KMS-11 (cell line): ENCODE measurements at regions not wholly inside any gene's neighbourhood (a gene's known extent, or its start where the extent isn't known, plus 50 kb on each side); places are given as distances from the start of the nearest gene placed in this dataset.
"Not testable (repeated sequence)": the region's sequence is repeated elsewhere in the genome, so short reads cannot be mapped to it uniquely, and the experiment has no call there.

ENCODE experiments used
- H2AFZ ChIP-seq: fragments of 200-600 bp; sonication (generic); 2 replicates; pipeline ENCODE4 v1.6.1; 2016; ENCODE audit warnings: antibody characterized with exemption, mixed run types, low read depth
- H3K27ac ChIP-seq: fragments of 200-600 bp; sonication (generic); 2 replicates; pipeline ENCODE4 v1.6.1; 2016; ENCODE audit warnings: mild to moderate bottlenecking, mixed run types
- H3K27me3 ChIP-seq: fragments of 200-600 bp; sonication (generic); 2 replicates; pipeline ENCODE4 v1.6.1; 2017; ENCODE audit warnings: mild to moderate bottlenecking, low read depth, mixed run types, moderate library complexity; ENCODE audit not compliant: insufficient read depth
- H3K36me3 ChIP-seq: fragments of 200-600 bp; sonication (generic); 2 replicates; pipeline ENCODE4 v1.6.1; 2017; ENCODE audit warnings: mild to moderate bottlenecking, mixed run types; ENCODE audit not compliant: insufficient read depth
- H3K4me1 ChIP-seq: fragments of 200-600 bp; sonication (generic); 2 replicates; pipeline ENCODE4 v1.6.1; 2016; ENCODE audit warnings: mild to moderate bottlenecking, low read depth, mixed run types; ENCODE audit not compliant: poor library complexity, severe bottlenecking
- H3K4me2 ChIP-seq: fragments of 200-600 bp; sonication (generic); 2 replicates; pipeline ENCODE4 v1.7.0; 2016; ENCODE audit warnings: mild to moderate bottlenecking, mixed run types
- H3K4me3 ChIP-seq: fragments of 200-600 bp; sonication (generic); IDR thresholded peaks from 2 replicates; pipeline ENCODE4 v1.6.1; 2017; ENCODE audit warnings: low read depth, low read length, mixed read lengths; ENCODE audit not compliant: insufficient read depth
- H3K79me2 ChIP-seq: fragments of 200-600 bp; sonication (generic); 2 replicates; pipeline ENCODE4 v1.6.1; 2016; ENCODE audit warnings: low read depth, mixed run types; ENCODE audit not compliant: insufficient read depth
- H3K9ac ChIP-seq: fragments of 200-600 bp; sonication (generic); 2 replicates; pipeline ENCODE4 v1.6.1; 2016; ENCODE audit warnings: mild to moderate bottlenecking, mixed run types
- H4K20me1 ChIP-seq: fragments of 200-600 bp; sonication (generic); 2 replicates; pipeline ENCODE4 v1.6.1; 2016; ENCODE audit warnings: mild to moderate bottlenecking, mixed run types; ENCODE audit not compliant: insufficient read depth
- CTCF ChIP-seq: fragments of 200-600 bp; sonication (generic); conservative IDR thresholded peaks from 2 replicates; pipeline ENCODE4 v1.6.1; 2017; ENCODE audit warnings: low read depth, mild to moderate bottlenecking, antibody characterized with exemption, low read length, moderate library complexity, mixed read lengths

DNA sequence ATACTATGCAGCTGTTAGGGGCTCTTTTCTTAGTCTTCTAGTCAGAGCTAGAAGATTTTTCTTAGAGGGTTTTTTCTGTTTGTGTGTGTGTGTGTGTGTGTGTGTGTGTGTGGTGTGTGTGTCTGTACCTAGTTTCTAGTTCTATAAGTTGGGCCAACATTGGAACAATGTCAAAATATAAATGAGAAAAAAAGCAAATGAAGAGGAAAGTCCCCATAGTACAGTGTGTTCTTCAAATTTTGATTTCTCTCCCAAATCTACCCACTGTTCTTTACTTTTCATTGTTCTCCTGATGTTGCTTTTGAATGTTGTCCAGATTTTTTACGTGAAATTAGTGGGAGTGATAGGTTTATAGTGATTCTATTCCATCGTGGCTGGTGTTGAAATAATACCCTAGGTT, 2153.4 kb upstream of the RAG2 start:
- Histone ChIP-seq H3K36me3 (no peaks in the 10 kb centered on the region), H3K4me1 (no peaks in the 10 kb centered on the region), H3K4me2 (no peak overlapping the region), H3K79me2 (no peaks in the 10 kb centered on the region), H3K27me3 (no peaks in the 10 kb centered on the region), H3K4me3 (no peak overlapping the region), H4K20me1 (no peaks in the 10 kb centered on the region), H3K27ac (no peak overlapping the region), H3K9ac (no peak overlapping the region), H2AFZ (no peak overlapping the region)
- no peak for TF ChIP-seq CTCF

GRCh38 chr11:38746516-38746915, 2148.5 kb upstream of the RAG2 start:
- not testable (repeated sequence) for H3K4me1 ChIP-seq, H3K79me2 ChIP-seq, H4K20me1 ChIP-seq, H3K4me2 ChIP-seq, H3K27me3 ChIP-seq, H3K9ac ChIP-seq, H3K27ac ChIP-seq, H2AFZ ChIP-seq, H3K4me3 ChIP-seq, H3K36me3 ChIP-seq

GRCh38 chr11:38723361-38723760, 2125.3 kb upstream of the RAG2 start:
- no peaks in the 10 kb centered on the region for H3K79me2 ChIP-seq
- H3K4me3 ChIP-seq: no peak overlapping the region
- no peaks in the 10 kb centered on the region for H3K36me3 ChIP-seq
- no peak overlapping the region for H2AFZ ChIP-seq
- H4K20me1 ChIP-seq: no peaks in the 10 kb centered on the region
- no peaks in the 10 kb centered on the region for H3K27me3 ChIP-seq
- no peak overlapping the region for H3K4me2 ChIP-seq
- H3K27ac ChIP-seq: no peak overlapping the region
- H3K9ac ChIP-seq: no peak overlapping the region
- TF ChIP-seq CTCF: no peak
- H3K4me1 ChIP-seq: no peaks in the 10 kb centered on the region

DNA sequence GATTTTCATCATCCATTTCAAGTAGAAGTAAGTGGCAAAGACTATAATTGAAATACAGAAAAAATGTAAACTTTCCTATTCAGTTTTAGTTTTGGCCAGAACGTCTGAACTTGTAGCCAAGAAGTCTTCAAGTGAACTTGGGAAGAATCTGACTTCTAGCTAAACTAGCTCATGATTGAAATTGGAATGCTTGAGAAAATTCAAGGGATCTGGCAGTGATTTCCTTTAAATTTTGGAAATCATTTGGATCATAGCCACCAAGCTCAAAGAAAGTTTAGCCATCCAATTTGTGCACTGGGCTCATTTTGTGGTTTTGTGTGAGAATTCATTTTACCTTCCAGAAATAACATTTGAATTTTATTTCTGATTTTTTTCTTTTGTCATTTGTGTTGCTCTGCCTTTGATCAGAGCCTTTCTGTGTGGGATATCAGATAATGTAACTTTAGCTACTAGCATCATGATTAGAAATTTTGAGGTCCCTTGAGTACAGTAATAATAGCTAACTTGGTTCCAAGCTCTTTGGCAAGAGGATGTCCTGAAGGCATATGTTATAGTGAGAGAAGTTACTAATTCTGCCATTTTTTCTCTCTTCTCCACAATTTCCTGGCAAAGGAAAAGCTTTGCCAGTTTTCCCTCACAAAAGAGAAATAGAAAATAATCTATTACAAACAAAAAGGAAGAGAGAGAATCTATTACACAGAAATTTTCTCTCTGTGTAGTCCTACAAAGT, 2123.7 kb upstream of the RAG2 start:
- no peaks in the 10 kb centered on the region for H3K4me1 ChIP-seq
- no peak overlapping the region for H3K27ac ChIP-seq
- H3K9ac ChIP-seq: no peak overlapping the region

More for the DNA sequence above, 2123.7 kb upstream of the RAG2 start:
- H3K27me3 ChIP-seq: no peaks in the 10 kb centered on the region
- H3K36me3 ChIP-seq: no peaks in the 10 kb centered on the region
- H3K79me2 ChIP-seq: no peaks in the 10 kb centered on the region
- no peak overlapping the region for H2AFZ ChIP-seq
- no peak for TF ChIP-seq CTCF
- no peaks in the 10 kb centered on the region for H4K20me1 ChIP-seq
- H3K4me2 ChIP-seq: no peak overlapping the region
- H3K4me3 ChIP-seq: no peak overlapping the region
